CD4-positive, CD25-positive, alpha-beta regulatory T cell (primary cell): ENCODE measurements at regions not wholly inside any gene's neighbourhood (a gene's known extent, or its start where the extent isn't known, plus 50 kb on each side); places are given as distances from the start of the nearest gene placed in this dataset.

Experiments used
- ATAC-seq, 2 donors: fragments of 150-1000 bp; cut with Tn5 transposase; one replicate each; pipeline ENCODE4 v1.10.0; 2021; ENCODE audit warnings: low read depth in 2 of 2, moderate number of reproducible peaks in 2 of 2, moderate library complexity in 1 of 2
- DNase-seq, 3 donors: peaks; one replicate each; pipeline versions ENCODE4 v3.0.0 to v3.0.0-alpha.2; 2012 to 2022; ENCODE audit warnings: mixed read lengths in 1 of 3
- H3K27ac ChIP-seq: one replicate; pipeline ENCODE4 v1.7.0; 2013; ENCODE audit warnings: mild to moderate bottlenecking, low read length; ENCODE audit not compliant: insufficient read depth, poor library complexity, severe bottlenecking
- H3K27me3 ChIP-seq: one replicate; pipeline ENCODE4 v1.7.0; 2013; ENCODE audit warnings: low read length; ENCODE audit not compliant: control insufficient read depth, insufficient read depth
- H3K36me3 ChIP-seq: one replicate; pipeline ENCODE4 v1.7.0; 2013; ENCODE audit warnings: mild to moderate bottlenecking, low read length, moderate library complexity; ENCODE audit not compliant: control insufficient read depth, insufficient read depth
- H3K4me1 ChIP-seq: 2 replicates; pipeline ENCODE4 v1.7.0; 2013; ENCODE audit warnings: mild to moderate bottlenecking, low read length; ENCODE audit not compliant: insufficient read depth, control insufficient read depth, poor library complexity, severe bottlenecking
- H3K4me3 ChIP-seq: one replicate; pipeline ENCODE4 v1.7.0; 2013; ENCODE audit warnings: low read depth, mild to moderate bottlenecking, low read length, moderate library complexity
- H3K9me3 ChIP-seq, 2 experiments: 1 replicate in 1 of 2; 2 replicates in 1 of 2; pipeline ENCODE4 v1.7.0; 2013; ENCODE audit warnings: low read length in 2 of 2, mild to moderate bottlenecking in 1 of 2, moderate library complexity in 1 of 2; ENCODE audit not compliant: control insufficient read depth in 2 of 2
- H3K27ac Mint-ChIP-seq, 3 donors: one replicate each; pipeline ENCODE4 v1.8.0; 2020 to 2022; ENCODE audit warnings: mild to moderate bottlenecking in 3 of 3, mixed read lengths in 3 of 3, moderate library complexity in 2 of 3
- H3K27me3 Mint-ChIP-seq: one replicate; pipeline ENCODE4 v1.8.0; 2022; ENCODE audit warnings: mild to moderate bottlenecking, mixed read lengths
- H3K36me3 Mint-ChIP-seq: one replicate; pipeline ENCODE4 v1.8.0; 2020; ENCODE audit warnings: mixed read lengths
- H3K4me1 Mint-ChIP-seq, 4 donors: one replicate each; pipeline ENCODE4 v1.8.0; 2020 to 2022; ENCODE audit warnings: mixed read lengths in 4 of 4, mild to moderate bottlenecking in 1 of 4
- H3K4me3 Mint-ChIP-seq, 4 donors: one replicate each; pipeline ENCODE4 v1.8.0; 2020 to 2022; ENCODE audit warnings: mild to moderate bottlenecking in 4 of 4, mixed read lengths in 4 of 4, moderate library complexity in 3 of 4
- H3K9me3 Mint-ChIP-seq, 7 donors: one replicate each; pipeline ENCODE4 v1.8.0; 2020 to 2022; ENCODE audit warnings: mixed read lengths in 7 of 7, mild to moderate bottlenecking in 3 of 7, moderate library complexity in 2 of 7

- H3K4me3 Mint-ChIP-seq: no peak overlapping the region
- no peaks in the 10 kb centered on the region for H3K4me1 Mint-ChIP-seq
- H3K4me3 ChIP-seq: no peak overlapping the region
- DNase-seq (no peak), ATAC-seq (no peak)
- H3K4me1 ChIP-seq: no peaks in the 10 kb centered on the region
- H3K27ac Mint-ChIP-seq: no peak overlapping the region
- H3K27me3 ChIP-seq: no peaks in the 10 kb centered on the region
- no peaks in the 10 kb centered on the region for H3K27me3 Mint-ChIP-seq
- no peak overlapping the region for H3K27ac ChIP-seq
- no peaks in the 10 kb centered on the region for H3K36me3 ChIP-seq
- peaks cover 1 to 22% (median 6%) of the 10 kb centered on the region in 7 donors for H3K9me3 Mint-ChIP-seq
- H3K36me3 Mint-ChIP-seq: no peaks in the 10 kb centered on the region
- H3K9me3 ChIP-seq: no peaks in the 10 kb centered on the region
These were observed 125.7 kb upstream of the PBX1 start for GRCh38 chr1:164433141-164433817.

GRCh38 chr1:164433818-164434170 lies 125.2 kb upstream of the PBX1 start:
- Histone ChIP-seq H3K9me3 (no peaks in the 10 kb centered on the region), H3K4me3 (no peak overlapping the region), H3K4me1 (no peaks in the 10 kb centered on the region), H3K27me3 (no peaks in the 10 kb centered on the region), H3K27ac (no peak overlapping the region), H3K36me3 (no peaks in the 10 kb centered on the region)
- H3K4me3 Mint-ChIP-seq: no peak overlapping the region
- H3K36me3 Mint-ChIP-seq: no peaks in the 10 kb centered on the region
- H3K27me3 Mint-ChIP-seq: no peaks in the 10 kb centered on the region
- no peak overlapping the region for H3K27ac Mint-ChIP-seq
- peaks cover 0 to 20% (median 6%) of the 10 kb centered on the region in 7 donors for H3K9me3 Mint-ChIP-seq
- DNase-seq (no peak), ATAC-seq (no peak)
- H3K4me1 Mint-ChIP-seq: no peaks in the 10 kb centered on the region

- H3K27ac ChIP-seq: no peak overlapping the region
- H3K4me3 ChIP-seq: no peak overlapping the region
- H3K4me1 ChIP-seq: no peaks in the 10 kb centered on the region
- no peak for DNase-seq
- Mint-ChIP-seq H3K27me3 (no peaks in the 10 kb centered on the region), H3K9me3 (peaks cover 0 to 8% (median 2%) of the 10 kb centered on the region in 7 donors), H3K4me3 (no peak overlapping the region), H3K4me1 (no peaks in the 10 kb centered on the region), H3K27ac (no peak overlapping the region), H3K36me3 (no peaks in the 10 kb centered on the region)
- no peak for ATAC-seq
- H3K27me3 ChIP-seq: no peaks in the 10 kb centered on the region
- no peaks in the 10 kb centered on the region for H3K36me3 ChIP-seq
- H3K9me3 ChIP-seq: no peaks in the 10 kb centered on the region
These were observed 118.8 kb upstream of the PBX1 start for GRCh38 chr1:164440232-164440631.

- no peaks in the 10 kb centered on the region for H3K36me3 ChIP-seq
- Mint-ChIP-seq H3K36me3 (no peaks in the 10 kb centered on the region), H3K27me3 (no peaks in the 10 kb centered on the region), H3K4me1 (no peaks in the 10 kb centered on the region), H3K4me3 (no peak overlapping the region), H3K9me3 (peaks cover 2 to 11% (median 5%) of the 10 kb centered on the region in 7 donors), H3K27ac (no peak overlapping the region)
- H3K4me3 ChIP-seq: no peak overlapping the region
- no peaks in the 10 kb centered on the region for H3K4me1 ChIP-seq
- no peaks in the 10 kb centered on the region for H3K27me3 ChIP-seq
- H3K27ac ChIP-seq: no peak overlapping the region
- ATAC-seq: no peak
- no peak for DNase-seq
- H3K9me3 ChIP-seq: no peaks in the 10 kb centered on the region
These were observed 115.8 kb upstream of the PBX1 start for GRCh38 chr1:164443166-164443565.

GRCh38 chr1:164443836-164444235 lies 115.1 kb upstream of the PBX1 start:
- H3K36me3 ChIP-seq: no peaks in the 10 kb centered on the region
- H3K4me3 ChIP-seq: no peak overlapping the region
- Mint-ChIP-seq H3K9me3 (peaks cover 2 to 11% (median 5%) of the 10 kb centered on the region in 7 donors), H3K27me3 (no peaks in the 10 kb centered on the region), H3K4me3 (no peak overlapping the region), H3K4me1 (no peaks in the 10 kb centered on the region), H3K36me3 (no peaks in the 10 kb centered on the region), H3K27ac (no peak overlapping the region)
- no peak overlapping the region for H3K27ac ChIP-seq
- no peaks in the 10 kb centered on the region for H3K4me1 ChIP-seq
- no peaks in the 10 kb centered on the region for H3K27me3 ChIP-seq
- DNase-seq (no peak), ATAC-seq (no peak)
- H3K9me3 ChIP-seq: no peaks in the 10 kb centered on the region

- H3K27ac ChIP-seq: no peak overlapping the region
- ATAC-seq (no peak), DNase-seq (no peak)
- Mint-ChIP-seq H3K9me3 (peaks cover 0 to 13% (median 10%) of the 10 kb centered on the region in 7 donors), H3K36me3 (no peaks in the 10 kb centered on the region), H3K27ac (no peak overlapping the region), H3K4me1 (no peaks in the 10 kb centered on the region), H3K27me3 (no peaks in the 10 kb centered on the region), H3K4me3 (no peak overlapping the region)
- no peaks in the 10 kb centered on the region for H3K9me3 ChIP-seq
- no peaks in the 10 kb centered on the region for H3K4me1 ChIP-seq
- H3K27me3 ChIP-seq: no peaks in the 10 kb centered on the region
- no peaks in the 10 kb centered on the region for H3K36me3 ChIP-seq
- H3K4me3 ChIP-seq: no peak overlapping the region
These were observed 113.0 kb upstream of the PBX1 start for GRCh38 chr1:164446020-164446419.

GRCh38 chr1:164452549-164452948 lies 106.4 kb upstream of the PBX1 start:
- H3K36me3 ChIP-seq: no peaks in the 10 kb centered on the region
- peaks cover 2 to 5% of the 10 kb centered on the region in 2 experiments for H3K9me3 ChIP-seq
- H3K27me3 Mint-ChIP-seq: no peaks in the 10 kb centered on the region
- DNase-seq: no peak
- H3K4me1 Mint-ChIP-seq: no peaks in the 10 kb centered on the region
- H3K36me3 Mint-ChIP-seq: no peaks in the 10 kb centered on the region
- no peak overlapping the region for H3K27ac Mint-ChIP-seq
- no peak overlapping the region for H3K4me3 Mint-ChIP-seq
- no peaks in the 10 kb centered on the region for H3K4me1 ChIP-seq
- H3K27ac ChIP-seq: no peak overlapping the region
- peaks cover 0 to 35% (median 22%) of the 10 kb centered on the region in 7 donors for H3K9me3 Mint-ChIP-seq
- no peaks in the 10 kb centered on the region for H3K27me3 ChIP-seq
- no peak for ATAC-seq
- H3K4me3 ChIP-seq: no peak overlapping the region

- H3K4me3 ChIP-seq: no peak overlapping the region
- DNase-seq (no peak), ATAC-seq (no peak)
- Mint-ChIP-seq H3K36me3 (no peaks in the 10 kb centered on the region), H3K27me3 (no peaks in the 10 kb centered on the region), H3K4me1 (no peaks in the 10 kb centered on the region), H3K27ac (no peak overlapping the region), H3K4me3 (no peak overlapping the region), H3K9me3 (peaks cover 0 to 22% (median 13%) of the 10 kb centered on the region in 7 donors)
- no peaks in the 10 kb centered on the region for H3K4me1 ChIP-seq
- no peaks in the 10 kb centered on the region for H3K36me3 ChIP-seq
- no peaks in the 10 kb centered on the region for H3K27me3 ChIP-seq
- peaks cover 2 to 5% of the 10 kb centered on the region in 2 experiments for H3K9me3 ChIP-seq
- no peak overlapping the region for H3K27ac ChIP-seq
These were observed 102.7 kb upstream of the PBX1 start for GRCh38 chr1:164456272-164456671.
